IPS DF 6.9 (cell line): ENCODE measurements at regions not wholly inside any gene's neighbourhood (a gene's known extent, or its start where the extent isn't known, plus 50 kb on each side); places are given as distances from the start of the nearest gene placed in this dataset.
"Not testable (repeated sequence)": the region's sequence is repeated elsewhere in the genome, so short reads cannot be mapped to it uniquely, and the experiment has no call there.

ENCODE experiments used
- DNase-seq: peaks from one replicate; pipeline ENCODE4 v3.0.0-alpha.2; 2013; ENCODE audit warnings: low read depth, low spot score
- H3K27ac ChIP-seq: one replicate; pipeline ENCODE4 v1.5.1; 2013; ENCODE audit warnings: low read length, control low read depth
- H3K27me3 ChIP-seq: 2 replicates; pipeline ENCODE4 v1.6.1; 2013; ENCODE audit warnings: mild to moderate bottlenecking, low read length; ENCODE audit not compliant: control insufficient read depth, insufficient read depth
- H3K36me3 ChIP-seq: 2 replicates; pipeline ENCODE4 v1.6.1; 2013; ENCODE audit warnings: low read length; ENCODE audit not compliant: control insufficient read depth, insufficient read depth
- H3K4me1 ChIP-seq: 2 replicates; pipeline ENCODE4 v1.6.1; 2013; ENCODE audit warnings: low read length; ENCODE audit not compliant: control insufficient read depth, insufficient read depth
- H3K4me3 ChIP-seq: 2 replicates; pipeline ENCODE4 v1.5.1; 2013; ENCODE audit warnings: mild to moderate bottlenecking, low read length
- H3K9me3 ChIP-seq: 2 replicates; pipeline ENCODE4 v1.6.1; 2013; ENCODE audit warnings: low read length, inconsistent platforms; ENCODE audit not compliant: control insufficient read depth, insufficient read depth
- WGBS: extraction: QIAGEN DNeasy Blood & Tissue Kit; methylation state at CpG from one replicate; pipeline ENCODE4 v1.1.7; 2013; ENCODE audit warnings: mixed read lengths, missing lambda C conversion rate; ENCODE audit not compliant: insufficient read length, insufficient coverage; 5-methylcytosine and 5-hydroxymethylcytosine counted together

DNA sequence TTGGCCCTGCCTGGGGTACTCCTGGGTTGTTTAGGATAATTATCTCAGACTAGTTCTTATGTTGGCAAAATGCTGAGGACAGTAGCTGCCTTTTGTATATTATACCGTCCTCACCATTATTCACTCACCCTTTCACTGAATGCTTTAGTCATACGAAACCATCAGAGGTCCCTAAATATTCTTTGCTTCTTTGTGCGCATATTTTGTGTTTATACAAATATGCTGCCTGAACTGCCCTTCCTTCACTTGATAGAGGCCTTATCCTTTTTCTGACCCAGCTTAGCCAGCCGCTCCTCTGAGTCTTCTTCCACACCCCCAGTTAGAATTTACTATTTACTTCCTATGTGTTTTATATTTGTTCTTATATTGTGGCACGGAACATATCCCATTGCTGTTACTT lies 70.2 kb upstream of the OSBPL3 start:
- no CpG with 5 or more reads among the region's 5 CpGs for WGBS

DNA sequence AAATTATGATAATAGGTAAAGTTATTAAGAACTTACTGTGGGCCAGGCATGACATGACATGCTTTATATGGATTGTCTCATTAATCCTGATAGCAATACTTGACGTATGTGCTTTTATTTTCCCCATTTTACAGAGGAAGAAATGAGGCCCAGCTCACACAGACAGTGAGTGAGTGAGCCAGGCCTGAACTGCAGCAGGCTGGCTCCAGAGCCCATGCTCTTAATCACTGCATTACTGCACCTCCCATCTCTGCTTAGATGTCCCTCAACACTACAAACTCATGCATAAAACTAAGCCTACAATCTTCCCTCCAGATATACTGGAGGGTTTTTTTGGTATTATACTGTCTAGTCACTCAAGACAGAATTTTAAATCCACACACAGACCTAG lies 68.5 kb upstream of the OSBPL3 start:
- Histone ChIP-seq H3K36me3 (no peaks in the 10 kb centered on the region), H3K27me3 (no peaks in the 10 kb centered on the region), H3K4me3 (no peak overlapping the region), H3K27ac (no peak overlapping the region), H3K9me3 (no peaks in the 10 kb centered on the region), H3K4me1 (no peaks in the 10 kb centered on the region)
- no peak for DNase-seq
- WGBS, result no CpG with 5 or more reads among the region's 1 CpG

More for the DNA sequence above, 70.2 kb upstream of the OSBPL3 start:
- no peak overlapping the region for H3K4me3 ChIP-seq
- H3K27me3 ChIP-seq, result no peaks in the 10 kb centered on the region
- H3K27ac ChIP-seq, result no peak overlapping the region
- H3K9me3 ChIP-seq, result no peaks in the 10 kb centered on the region
- H3K36me3 ChIP-seq, result no peaks in the 10 kb centered on the region
- DNase-seq, result no peak
- H3K4me1 ChIP-seq, result no peaks in the 10 kb centered on the region

DNA sequence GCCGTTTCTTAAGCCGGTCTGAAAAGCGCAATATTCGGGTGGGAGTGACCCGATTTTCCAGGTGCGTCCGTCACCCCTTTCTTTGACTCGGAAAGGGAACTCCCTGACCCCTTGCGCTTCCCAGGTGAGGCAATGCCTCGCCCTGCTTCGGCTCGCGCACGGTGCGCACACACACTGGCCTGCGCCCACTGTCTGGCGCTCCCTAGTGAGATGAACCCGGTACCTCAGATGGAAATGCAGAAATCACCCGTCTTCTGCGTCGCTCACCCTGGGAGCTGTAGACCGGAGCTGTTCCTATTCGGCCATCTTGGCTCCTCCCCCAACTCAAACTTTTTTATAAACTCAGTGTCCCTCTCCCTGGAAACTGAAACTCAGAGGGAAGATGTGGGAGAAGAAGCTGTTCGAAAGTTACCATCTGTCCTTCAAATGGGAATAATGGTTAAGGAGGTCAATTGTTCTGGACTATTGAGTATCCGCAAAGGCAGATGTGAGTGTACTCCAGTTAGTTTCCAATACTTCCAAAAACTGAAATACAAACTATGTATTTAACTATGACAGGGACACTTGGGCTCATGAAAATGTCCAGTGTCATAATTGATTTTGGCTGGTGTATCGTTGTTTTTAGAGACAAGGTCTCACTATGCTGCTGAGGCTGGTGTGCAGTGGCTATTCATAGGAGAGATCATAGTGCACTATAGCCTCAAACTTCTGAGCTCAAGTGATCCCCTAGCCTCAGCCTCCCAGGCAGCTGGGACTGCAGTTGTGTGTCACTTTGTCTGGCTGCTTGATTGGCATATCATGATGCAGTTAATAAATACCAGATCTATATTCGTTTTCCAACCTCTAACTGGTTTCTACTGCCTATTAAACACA lies 67.8 kb upstream of the OSBPL3 start:
- H3K9me3 ChIP-seq, H3K27me3 ChIP-seq, H3K27ac ChIP-seq, H3K36me3 ChIP-seq, H3K4me1 ChIP-seq, DNase-seq, H3K4me3 ChIP-seq: not testable (repeated sequence)
- no CpG with 5 or more reads among the region's 27 CpGs for WGBS

DNA sequence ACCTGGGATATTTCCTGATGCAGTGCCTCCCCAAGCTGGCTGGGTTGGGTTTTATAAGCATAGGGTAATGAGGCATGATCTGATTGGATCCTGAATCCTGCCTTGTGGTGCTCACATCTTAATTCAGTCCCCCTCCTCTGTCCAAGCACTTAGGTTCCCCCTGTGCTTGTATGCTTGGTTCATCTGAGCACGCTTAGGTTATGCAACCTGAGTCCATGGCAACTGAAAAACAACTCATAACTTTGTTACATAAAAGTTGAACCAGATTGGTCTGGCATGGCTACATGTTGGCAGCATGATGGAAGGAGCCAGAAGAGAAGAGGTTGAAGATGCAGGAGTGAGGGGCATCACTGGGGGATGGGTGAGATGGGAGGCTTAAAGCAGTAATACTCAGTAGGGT lies 57.3 kb upstream of the OSBPL3 start:
- H3K36me3 ChIP-seq, result no peaks in the 10 kb centered on the region
- H3K9me3 ChIP-seq, result no peaks in the 10 kb centered on the region
- WGBS, result no CpG with 5 or more reads among the region's 1 CpG
- H3K4me1 ChIP-seq, result no peaks in the 10 kb centered on the region
- DNase-seq, result no peak
- H3K27me3 ChIP-seq, result no peaks in the 10 kb centered on the region
- H3K27ac ChIP-seq, result no peak overlapping the region
- no peak overlapping the region for H3K4me3 ChIP-seq

DNA sequence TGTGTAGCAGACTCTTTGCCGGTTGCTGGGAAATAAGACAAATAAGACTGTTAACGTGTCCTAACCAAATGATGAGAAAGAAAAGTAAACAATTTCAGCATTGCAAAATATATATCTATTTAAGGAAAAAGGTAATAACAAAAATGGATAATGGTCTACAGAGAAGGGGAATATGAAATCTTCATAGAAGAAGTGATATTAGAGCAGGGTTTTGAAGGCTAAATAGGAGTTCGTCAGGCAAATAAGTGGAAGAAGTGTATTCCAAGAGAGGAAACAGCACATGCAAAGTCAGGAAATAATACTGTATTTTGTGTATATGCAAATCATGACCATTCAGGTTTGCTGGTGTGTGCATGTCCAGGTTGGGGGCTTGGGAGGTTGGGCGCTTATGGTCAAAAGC lies 55.3 kb upstream of the OSBPL3 start:
- no peaks in the 10 kb centered on the region for H3K36me3 ChIP-seq
- no peaks in the 10 kb centered on the region for H3K27me3 ChIP-seq
- H3K9me3 ChIP-seq, result no peaks in the 10 kb centered on the region
- DNase-seq, result no peak
- H3K4me1 ChIP-seq, result no peaks in the 10 kb centered on the region
- no peak overlapping the region for H3K4me3 ChIP-seq
- H3K27ac ChIP-seq, result no peak overlapping the region
- WGBS, result no CpG with 5 or more reads among the region's 4 CpGs

DNA sequence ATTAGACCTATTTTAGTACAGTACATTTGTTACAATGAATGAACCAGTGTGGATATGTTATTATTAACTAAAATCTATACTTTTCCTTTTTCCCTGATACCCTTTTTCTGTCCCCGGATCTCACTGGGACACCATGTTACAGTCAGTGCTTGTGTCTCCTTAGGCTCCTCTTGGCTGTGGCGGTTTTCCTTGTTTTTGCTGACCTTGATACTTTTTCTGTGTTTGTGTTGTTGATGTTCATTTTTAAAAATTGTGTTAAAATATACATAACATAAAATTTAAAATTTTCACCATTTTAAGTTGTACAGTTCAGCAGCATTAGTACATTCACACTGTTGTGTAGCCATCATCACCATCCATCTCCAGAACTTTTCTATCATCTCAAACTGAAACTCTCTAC lies 54.2 kb upstream of the OSBPL3 start:
- Histone ChIP-seq H3K4me1 (no peaks in the 10 kb centered on the region), H3K27ac (no peak overlapping the region), H3K9me3 (no peaks in the 10 kb centered on the region), H3K4me3 (no peak overlapping the region), H3K27me3 (no peaks in the 10 kb centered on the region), H3K36me3 (no peaks in the 10 kb centered on the region)
- no CpG with 5 or more reads among the region's 2 CpGs for WGBS
- DNase-seq, result no peak

DNA sequence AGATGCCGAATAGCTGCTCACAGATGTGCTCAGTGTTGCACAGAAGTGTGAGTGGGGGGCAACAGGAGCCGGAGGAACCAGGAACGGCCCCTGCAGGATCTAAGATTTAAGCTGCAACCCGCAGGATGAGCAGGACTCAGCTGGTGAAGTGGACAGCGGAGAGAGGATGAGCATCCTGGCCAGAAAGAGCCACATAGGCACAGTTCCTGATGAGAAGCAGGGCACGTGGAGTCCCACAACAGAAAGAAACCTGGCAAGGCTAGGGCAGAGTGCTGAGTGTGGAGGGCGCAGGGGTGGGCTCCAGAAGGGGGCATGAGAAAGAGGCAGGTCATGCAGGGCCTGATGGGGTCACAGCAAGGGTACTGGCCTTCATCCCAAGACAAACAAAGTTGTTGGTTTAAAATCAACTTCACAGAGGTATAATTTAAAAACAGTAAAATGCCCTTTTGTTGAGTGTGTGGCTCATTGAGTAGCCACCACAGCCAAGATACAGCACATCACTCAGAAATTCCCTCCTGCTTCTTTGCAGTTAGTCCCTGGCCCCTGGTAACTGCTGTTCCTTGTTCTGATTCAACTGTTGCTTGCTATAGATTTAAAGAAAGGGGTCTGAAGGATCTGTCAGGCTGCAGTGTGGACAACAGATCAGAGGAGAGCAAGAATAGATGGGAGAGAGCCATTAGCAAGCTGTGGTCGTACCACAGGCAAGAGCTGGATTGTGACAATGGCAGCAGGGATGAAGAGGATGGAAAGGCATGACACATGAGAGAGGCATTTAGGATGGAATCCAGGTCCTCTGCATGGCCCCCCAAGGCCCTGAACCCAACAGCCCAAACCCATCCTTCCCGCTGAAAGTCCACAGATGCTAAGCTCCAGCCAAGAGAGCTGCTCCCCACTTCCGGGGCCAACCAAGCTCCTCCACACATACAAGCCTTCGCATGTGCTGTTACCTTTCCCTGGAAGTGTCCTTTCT lies 53.1 kb upstream of the OSBPL3 start:
- Histone ChIP-seq H3K27ac (no peak overlapping the region), H3K4me3 (no peak overlapping the region), H3K9me3 (no peaks in the 10 kb centered on the region), H3K36me3 (no peaks in the 10 kb centered on the region), H3K4me1 (peaks cover 2% of the 10 kb centered on the region; the same call in 1 of the 2 replicates), H3K27me3 (no peaks in the 10 kb centered on the region)
- no CpG with 5 or more reads among the region's 11 CpGs for WGBS
- no peak for DNase-seq

DNA sequence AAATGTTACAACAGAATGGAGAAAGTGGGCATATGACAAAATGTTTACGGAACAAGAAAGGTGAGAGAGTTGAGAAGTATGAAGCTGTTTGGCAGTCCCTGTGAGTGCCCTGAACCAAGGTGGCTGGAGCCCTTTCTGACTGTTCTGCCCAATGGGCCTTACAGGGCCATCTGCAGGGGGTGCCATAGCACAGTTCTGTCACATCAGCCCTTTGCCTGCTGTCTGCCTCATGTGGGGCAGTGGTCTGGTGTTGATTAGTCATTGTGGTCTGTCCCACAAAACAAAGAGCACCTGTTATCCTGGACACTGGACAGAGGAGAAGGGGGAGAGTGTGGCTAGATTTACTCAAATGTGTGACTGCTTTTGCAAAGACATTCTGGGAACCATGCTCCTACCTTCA lies 51.5 kb upstream of the OSBPL3 start:
- Histone ChIP-seq H3K27ac (no peak overlapping the region), H3K36me3 (no peaks in the 10 kb centered on the region), H3K9me3 (no peaks in the 10 kb centered on the region), H3K27me3 (no peaks in the 10 kb centered on the region), H3K4me1 (peaks cover 2% of the 10 kb centered on the region; the same call in 1 of the 2 replicates), H3K4me3 (no peak overlapping the region)
- no peak for DNase-seq
- no CpG with 5 or more reads among the region's 1 CpG for WGBS

DNA sequence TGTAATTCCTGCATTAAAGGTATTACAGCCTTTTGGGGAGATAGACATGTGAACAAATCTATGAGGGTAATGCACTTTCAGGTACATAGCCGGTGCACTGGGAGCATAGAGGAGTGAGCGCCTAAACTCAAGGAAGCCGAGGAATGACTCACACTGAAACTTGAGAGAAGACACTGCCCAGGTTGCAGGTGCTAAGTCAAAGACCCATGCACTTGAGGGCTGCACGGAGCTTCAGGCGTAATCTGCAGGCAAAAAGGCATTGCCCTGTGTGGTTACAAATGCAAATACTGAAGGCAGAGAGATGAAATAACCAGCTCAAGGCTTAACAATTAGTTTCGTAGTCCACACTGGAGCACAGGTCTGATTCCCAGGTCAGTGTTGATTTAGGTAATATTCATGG lies 51.0 kb upstream of the OSBPL3 start:
- WGBS, result no CpG with 5 or more reads among the region's 6 CpGs
- H3K4me3 ChIP-seq, result no peak overlapping the region
- H3K4me1 ChIP-seq, result peaks cover 2% of the 10 kb centered on the region; the same call in 1 of the 2 replicates
- H3K36me3 ChIP-seq, result no peaks in the 10 kb centered on the region
- H3K27ac ChIP-seq, result no peak overlapping the region
- no peaks in the 10 kb centered on the region for H3K27me3 ChIP-seq
- DNase-seq, result no peak
- no peaks in the 10 kb centered on the region for H3K9me3 ChIP-seq
